ENCODE measurements at regions not wholly inside any gene's neighbourhood (a gene's known extent, or its start where the extent isn't known, plus 50 kb on each side); places are given as distances from the start of the nearest gene placed in this dataset.

GRCh38 chr18:47391665-47392064 is 140.2 kb upstream of the SKOR2 start (continued):
- TF ChIP-seq ZNF462 (CRISPR knock-in tag; IDR thresholded peaks at IDR 0.05) = no peak
- TF ChIP-seq ZNF114 (CRISPR knock-in tag; IDR thresholded peaks at IDR 0.05) = no peak
- TF ChIP-seq EZH2 (IDR thresholded peaks at IDR 0.05; ENCODE audit: low read depth, unreplicated experiment) = no peak
- no peak for TF ChIP-seq STAT1 (IDR thresholded peaks at IDR 0.05; ENCODE audit: unreplicated experiment)
- no peak for TF ChIP-seq ETS1 (IDR thresholded peaks at IDR 0.05)
- TF ChIP-seq REST (IDR thresholded peaks at IDR 0.05; ENCODE audit: unreplicated experiment) = no peak
